Smooth muscle cell (in vitro differentiated cells): ENCODE measurements at regions not wholly inside any gene's neighbourhood (a gene's known extent, or its start where the extent isn't known, plus 50 kb on each side); places are given as distances from the start of the nearest gene placed in this dataset.

Source experiments
- DNase-seq: peaks from one replicate; lab custom pipeline; 2025; ENCODE audit not compliant: unreplicated experiment; lab: John Stamatoyannopoulos, UW
- H2AFZ ChIP-seq: fragments of 200-600 bp; sonication (generic); 2 replicates; pipeline ENCODE4 v1.6.0; 2016; ENCODE audit warnings: antibody characterized with exemption, low read depth, mild to moderate bottlenecking
- H3F3A ChIP-seq: fragments of 200-600 bp; sonication (generic); 2 replicates; pipeline ENCODE4 v1.6.0; 2017; ENCODE audit warnings: antibody characterized with exemption, low read depth
- H3K27ac ChIP-seq: fragments of 200-600 bp; sonication (generic); 2 replicates; pipeline ENCODE4 v1.5.1; 2016; ENCODE audit warnings: low read depth, mild to moderate bottlenecking
- H3K27me3 ChIP-seq: fragments of 200-600 bp; sonication (generic); 2 replicates; pipeline ENCODE4 v1.6.1; 2016; ENCODE audit warnings: low read depth, mild to moderate bottlenecking
- H3K36me3 ChIP-seq: fragments of 200-600 bp; sonication (generic); 2 replicates; pipeline ENCODE4 v1.5.1; 2016; ENCODE audit warnings: low read depth
- H3K4me1 ChIP-seq: fragments of 200-600 bp; sonication (generic); 2 replicates; pipeline ENCODE4 v1.5.1; 2016; ENCODE audit warnings: low read depth
- H3K4me2 ChIP-seq: fragments of 200-600 bp; sonication (generic); 2 replicates; pipeline ENCODE4 v1.6.0; 2016; ENCODE audit warnings: mild to moderate bottlenecking
- H3K4me3 ChIP-seq: fragments of 200-600 bp; sonication (generic); 2 replicates; pipeline ENCODE4 v1.5.1; 2016; ENCODE audit warnings: mild to moderate bottlenecking
- H3K79me2 ChIP-seq: fragments of 200-600 bp; sonication (generic); 2 replicates; pipeline ENCODE4 v1.6.0; 2016; ENCODE audit warnings: low read depth, mild to moderate bottlenecking
- H3K9ac ChIP-seq: fragments of 200-600 bp; sonication (generic); 2 replicates; pipeline ENCODE4 v1.6.0; 2016; ENCODE audit warnings: low read depth
- H3K9me3 ChIP-seq: fragments of 200-600 bp; sonication (generic); replicated peaks from 2 replicates; pipeline ENCODE4 v1.5.1; 2016; ENCODE audit warnings: low read depth
- H4K20me1 ChIP-seq: fragments of 200-600 bp; sonication (generic); 2 replicates; pipeline ENCODE4 v1.6.0; 2016; ENCODE audit warnings: low read depth
- WGBS: methylation state at CpG from one replicate; pipeline ENCODE4 v1.1.7; 2016; ENCODE audit warnings: low lambda C conversion rate; 5-methylcytosine and 5-hydroxymethylcytosine counted together
- TF ChIP-seq, protein P1 (sequence below): fragments of 200-600 bp; sonication (generic); IDR thresholded peaks from 2 replicates; pipeline ENCODE4 v1.5.1; 2017; ENCODE audit warnings: borderline replicate concordance, mild to moderate bottlenecking, antibody characterized with exemption; ENCODE audit not compliant: insufficient read depth, poor library complexity, severe bottlenecking

DNA sequence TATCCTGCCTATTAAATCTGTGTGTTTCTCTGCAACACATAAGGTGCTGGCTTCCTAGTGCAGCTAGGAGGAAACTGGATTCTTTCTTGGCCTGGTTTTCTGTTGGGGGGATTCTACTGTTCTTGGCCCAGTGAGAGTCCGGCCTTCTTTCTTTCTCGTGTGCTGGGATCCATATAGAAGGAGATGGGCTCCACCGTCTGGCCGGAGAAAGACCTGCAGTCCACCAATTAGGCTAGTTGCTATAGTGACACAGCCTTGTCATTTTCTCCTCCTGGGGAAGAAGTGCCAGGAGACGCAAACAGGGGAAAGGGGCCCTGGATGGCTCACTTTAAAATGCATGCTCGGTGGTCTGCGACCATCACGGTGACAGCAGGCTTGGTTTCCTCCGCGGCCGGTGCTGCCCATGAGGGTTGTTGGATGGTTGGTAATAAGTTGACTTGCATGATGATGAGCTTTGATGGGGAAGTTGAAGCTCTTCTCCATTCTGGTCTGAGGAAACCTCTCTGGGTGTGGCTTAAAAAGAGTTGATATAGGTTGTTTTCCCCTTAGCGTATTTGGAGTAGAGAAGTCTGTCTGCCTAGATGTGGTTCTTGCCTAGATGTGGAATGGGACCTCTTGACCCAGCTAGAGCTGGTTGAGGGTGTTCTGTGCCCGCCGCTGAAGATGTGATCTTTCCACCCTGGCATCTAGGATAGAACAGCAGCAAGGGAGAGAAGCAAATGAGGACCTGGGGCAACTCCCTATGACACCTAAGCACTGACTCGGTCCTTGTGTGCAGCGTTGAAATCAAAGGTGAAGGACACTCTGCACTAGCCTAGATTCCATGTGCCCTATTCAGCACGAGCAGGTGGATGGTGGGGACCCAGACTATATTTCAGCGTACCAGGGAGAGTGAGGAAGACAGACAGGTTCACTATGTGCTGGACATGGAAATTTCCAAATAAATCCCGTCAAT is 1335.0 kb downstream of the BRD1 start:
- Histone ChIP-seq H3K4me2 (no peak overlapping the region), H3K27me3 (peaks cover 33% of the 10 kb centered on the region), H3F3A (no peaks in the 10 kb centered on the region), H3K9me3 (no peaks in the 10 kb centered on the region), H3K27ac (no peak overlapping the region), H3K4me3 (no peak overlapping the region), H2AFZ (no peak overlapping the region), H3K79me2 (no peaks in the 10 kb centered on the region), H4K20me1 (no peaks in the 10 kb centered on the region), H3K4me1 (peaks cover 12% of the 10 kb centered on the region), H3K36me3 (no peaks in the 10 kb centered on the region), H3K9ac (no peak overlapping the region)
- DNase-seq, result no peak
- WGBS, result 41% methylated on average over 19 of the region's 19 CpGs
- TF ChIP-seq, protein P1, sequence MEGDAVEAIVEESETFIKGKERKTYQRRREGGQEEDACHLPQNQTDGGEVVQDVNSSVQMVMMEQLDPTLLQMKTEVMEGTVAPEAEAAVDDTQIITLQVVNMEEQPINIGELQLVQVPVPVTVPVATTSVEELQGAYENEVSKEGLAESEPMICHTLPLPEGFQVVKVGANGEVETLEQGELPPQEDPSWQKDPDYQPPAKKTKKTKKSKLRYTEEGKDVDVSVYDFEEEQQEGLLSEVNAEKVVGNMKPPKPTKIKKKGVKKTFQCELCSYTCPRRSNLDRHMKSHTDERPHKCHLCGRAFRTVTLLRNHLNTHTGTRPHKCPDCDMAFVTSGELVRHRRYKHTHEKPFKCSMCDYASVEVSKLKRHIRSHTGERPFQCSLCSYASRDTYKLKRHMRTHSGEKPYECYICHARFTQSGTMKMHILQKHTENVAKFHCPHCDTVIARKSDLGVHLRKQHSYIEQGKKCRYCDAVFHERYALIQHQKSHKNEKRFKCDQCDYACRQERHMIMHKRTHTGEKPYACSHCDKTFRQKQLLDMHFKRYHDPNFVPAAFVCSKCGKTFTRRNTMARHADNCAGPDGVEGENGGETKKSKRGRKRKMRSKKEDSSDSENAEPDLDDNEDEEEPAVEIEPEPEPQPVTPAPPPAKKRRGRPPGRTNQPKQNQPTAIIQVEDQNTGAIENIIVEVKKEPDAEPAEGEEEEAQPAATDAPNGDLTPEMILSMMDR, result peak; percentile 81

DNA sequence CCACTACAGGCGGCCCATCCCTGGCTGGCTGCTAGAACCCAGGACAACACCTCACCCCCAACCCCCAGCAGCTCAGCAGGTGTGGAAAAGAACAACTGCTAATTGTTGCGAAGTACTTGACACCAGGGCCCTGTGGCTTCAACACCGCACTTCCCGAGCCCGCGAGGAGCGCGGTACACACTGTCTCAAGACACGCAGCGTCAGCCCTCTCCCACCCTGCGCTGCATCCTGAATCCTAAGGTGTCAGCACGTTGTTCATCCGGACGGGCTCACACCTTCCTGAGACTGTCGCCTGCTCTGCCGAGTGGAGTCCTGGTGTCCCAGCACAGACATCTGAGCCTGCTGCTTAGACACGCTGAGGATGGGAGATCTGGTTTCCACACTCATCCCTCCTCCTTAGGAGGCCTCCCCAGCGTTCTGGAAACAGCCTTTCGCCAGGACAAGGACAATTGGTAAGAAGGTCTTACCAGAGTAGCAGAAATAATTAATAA is 1336.2 kb downstream of the BRD1 start:
- H3K9ac ChIP-seq, result no peak overlapping the region
- no peaks in the 10 kb centered on the region for H3K9me3 ChIP-seq
- DNase-seq, result no peak
- WGBS, result 21% methylated on average over 17 of the region's 19 CpGs
- H2AFZ ChIP-seq, result no peak overlapping the region
- no peak overlapping the region for H3K27ac ChIP-seq
- peaks cover 33% of the 10 kb centered on the region for H3K27me3 ChIP-seq
- H3K36me3 ChIP-seq, result no peaks in the 10 kb centered on the region
- H3K4me3 ChIP-seq, result no peak overlapping the region
- H4K20me1 ChIP-seq, result no peaks in the 10 kb centered on the region
- peak overlapping the region; percentile 96 for H3K4me2 ChIP-seq
- H3K4me1 ChIP-seq, result peaks cover 12% of the 10 kb centered on the region
- H3F3A ChIP-seq, result no peaks in the 10 kb centered on the region
- TF ChIP-seq, protein P1, result no peak
- no peaks in the 10 kb centered on the region for H3K79me2 ChIP-seq

DNA sequence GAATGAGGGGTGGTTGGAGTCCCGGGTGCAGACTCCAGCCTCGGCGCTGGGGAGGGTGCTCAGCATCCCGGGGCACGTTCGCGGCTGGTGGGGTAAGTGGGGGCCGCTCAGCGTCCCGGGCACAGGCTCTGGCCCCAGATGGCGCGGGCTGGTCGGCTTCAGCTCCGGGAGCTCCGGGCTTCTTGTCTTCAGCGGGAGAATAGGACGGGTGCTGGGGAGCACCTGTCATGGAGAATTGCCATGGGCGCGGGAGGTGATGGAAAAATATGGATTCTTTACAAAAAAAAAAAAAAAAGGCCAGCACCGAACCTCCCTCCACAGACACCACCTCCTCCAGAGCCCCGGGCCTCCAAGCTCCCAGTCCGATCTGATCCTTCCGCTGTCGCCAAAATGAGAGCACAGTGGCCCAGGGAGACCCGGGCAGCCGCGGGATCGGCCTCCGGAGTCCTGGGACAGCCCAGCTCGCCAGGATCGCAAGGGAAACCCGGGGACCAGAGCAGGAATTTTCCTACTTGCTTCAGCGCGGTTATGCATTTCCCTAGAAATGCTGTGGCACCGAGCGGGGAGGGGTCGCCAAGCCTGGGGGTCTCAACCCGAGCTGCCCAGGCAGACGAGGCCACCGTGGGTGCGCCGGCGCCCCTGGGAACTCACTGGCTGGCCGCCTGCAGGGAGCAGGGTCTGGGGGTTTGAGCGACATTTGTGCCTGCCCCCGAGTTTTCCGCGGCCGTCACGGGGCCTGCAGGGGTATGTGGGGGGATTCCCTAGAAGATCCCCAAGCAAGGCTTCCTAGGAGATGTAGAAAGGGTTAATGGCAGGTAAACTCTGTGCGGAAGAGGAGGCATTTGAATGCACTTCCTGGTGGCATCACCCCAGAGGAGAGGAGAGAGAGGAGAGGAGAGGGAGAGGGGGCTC is 1336.9 kb downstream of the BRD1 start:
- TF ChIP-seq, protein P1, result no peak
- Histone ChIP-seq H3K4me3 (peak overlapping the region; percentile 69), H3K4me1 (peaks cover 12% of the 10 kb centered on the region), H3K27ac (no peak overlapping the region), H3K36me3 (no peaks in the 10 kb centered on the region), H3K79me2 (no peaks in the 10 kb centered on the region), H2AFZ (peak overlapping the region; percentile 72), H3F3A (no peaks in the 10 kb centered on the region), H3K9me3 (no peaks in the 10 kb centered on the region), H3K27me3 (peaks cover 33% of the 10 kb centered on the region), H4K20me1 (no peaks in the 10 kb centered on the region), H3K9ac (no peak overlapping the region), H3K4me2 (peak overlapping the region; percentile 96)
- no peak for DNase-seq
- WGBS, result 6% methylated on average over 37 of the region's 51 CpGs
